ENCODE measurements at regions not wholly inside any gene's neighbourhood (a gene's known extent, or its start where the extent isn't known, plus 50 kb on each side); places are given as distances from the start of the nearest gene placed in this dataset.

GRCh38 chr13:53170910-53171309 is 142.3 kb downstream of the OLFM4 start:
- in situ Hi-C loops (cut with MboI; ENCODE audit: low pct_unique_long_range_greater_than_20kb, low sequenced_read_pairs, unreplicated experiment): no loop called here
- TF ChIP-seq CTCF (IDR thresholded peaks at IDR 0.05; ENCODE audit: extremely low read depth, insufficient read depth, missing control alignments): no peak
- no peak for DNase-seq (ENCODE audit: low spot score)

GRCh38 chr13:53174545-53174944 is 145.9 kb downstream of the OLFM4 start:
- no peak for DNase-seq (ENCODE audit: low spot score)
- in situ Hi-C loops (cut with MboI; ENCODE audit: low pct_unique_long_range_greater_than_20kb, low sequenced_read_pairs, unreplicated experiment): no loop called here
- no peak for TF ChIP-seq CTCF (IDR thresholded peaks at IDR 0.05; ENCODE audit: extremely low read depth, insufficient read depth, missing control alignments)

GRCh38 chr13:53180684-53181083 is 152.1 kb downstream of the OLFM4 start:
- in situ Hi-C loops (cut with MboI; ENCODE audit: low pct_unique_long_range_greater_than_20kb, low sequenced_read_pairs, unreplicated experiment): no loop called here
- DNase-seq (ENCODE audit: low spot score): no peak
- TF ChIP-seq CTCF (IDR thresholded peaks at IDR 0.05; ENCODE audit: extremely low read depth, insufficient read depth, missing control alignments): no peak

- no peak for TF ChIP-seq CTCF (IDR thresholded peaks at IDR 0.05; ENCODE audit: extremely low read depth, insufficient read depth, missing control alignments)
- no peak for DNase-seq (ENCODE audit: low spot score)
- in situ Hi-C loops (cut with MboI; ENCODE audit: low pct_unique_long_range_greater_than_20kb, low sequenced_read_pairs, unreplicated experiment): no loop called here
These were observed 154.1 kb downstream of the OLFM4 start for GRCh38 chr13:53182724-53183123.

- no peak for TF ChIP-seq CTCF (IDR thresholded peaks at IDR 0.05; ENCODE audit: extremely low read depth, insufficient read depth, missing control alignments)
- in situ Hi-C loops (cut with MboI; ENCODE audit: low pct_unique_long_range_greater_than_20kb, low sequenced_read_pairs, unreplicated experiment): no loop called here
- no peak for DNase-seq (ENCODE audit: low spot score)
These were observed 159.5 kb downstream of the OLFM4 start for GRCh38 chr13:53188120-53188519.

- no peak for DNase-seq (ENCODE audit: low spot score)
- in situ Hi-C loops (cut with MboI; ENCODE audit: low pct_unique_long_range_greater_than_20kb, low sequenced_read_pairs, unreplicated experiment): no loop called here
- TF ChIP-seq CTCF (IDR thresholded peaks at IDR 0.05; ENCODE audit: extremely low read depth, insufficient read depth, missing control alignments): no peak
These were observed 160.5 kb downstream of the OLFM4 start for GRCh38 chr13:53189162-53189561.

GRCh38 chr13:53191091-53191490 is 162.5 kb downstream of the OLFM4 start:
- in situ Hi-C loops (cut with MboI; ENCODE audit: low pct_unique_long_range_greater_than_20kb, low sequenced_read_pairs, unreplicated experiment): no loop called here
- DNase-seq (ENCODE audit: low spot score): no peak
- no peak for TF ChIP-seq CTCF (IDR thresholded peaks at IDR 0.05; ENCODE audit: extremely low read depth, insufficient read depth, missing control alignments)

Measured in GM13977 (cell line).